Activated CD4-positive, alpha-beta T cell treated with anti-CD3 and anti-CD28 coated beads for 1 hour (primary cell): ENCODE measurements at regions not wholly inside any gene's neighbourhood (a gene's known extent, or its start where the extent isn't known, plus 50 kb on each side); places are given as distances from the start of the nearest gene placed in this dataset.

Experiments
- DNase-seq: peaks from one replicate; pipeline ENCODE4 v3.0.0-alpha.2; 2020

DNA sequence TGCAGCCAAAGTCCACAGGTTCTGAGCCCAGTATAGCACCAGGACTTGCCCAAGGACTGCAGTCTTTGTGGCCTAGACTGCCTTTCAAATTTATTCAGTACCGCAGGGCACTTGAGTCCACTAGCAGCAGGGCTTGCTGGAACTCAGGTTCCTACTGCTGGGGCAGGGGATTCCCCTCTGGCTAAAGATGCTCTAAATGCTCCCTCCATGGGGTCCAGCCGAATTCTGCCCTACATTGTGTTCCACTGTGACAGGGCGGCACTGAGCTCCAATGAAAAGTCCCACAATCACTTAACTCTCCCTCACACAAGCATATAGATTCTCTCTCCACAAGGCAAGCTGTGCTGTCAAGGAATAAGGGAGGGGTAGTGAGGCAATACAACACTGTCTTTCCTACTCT lies 518.1 kb upstream of the VRK2 start:
- no peak for DNase-seq

- DNase-seq = no peak
Observed at GRCh38 chr2:57534358-57534757, 512.2 kb upstream of the VRK2 start.

- no peak for DNase-seq
Observed at GRCh38 chr2:57536535-57537231, 509.9 kb upstream of the VRK2 start.

- no peak for DNase-seq
Observed at GRCh38 chr2:57539761-57540160, 506.8 kb upstream of the VRK2 start.

DNA sequence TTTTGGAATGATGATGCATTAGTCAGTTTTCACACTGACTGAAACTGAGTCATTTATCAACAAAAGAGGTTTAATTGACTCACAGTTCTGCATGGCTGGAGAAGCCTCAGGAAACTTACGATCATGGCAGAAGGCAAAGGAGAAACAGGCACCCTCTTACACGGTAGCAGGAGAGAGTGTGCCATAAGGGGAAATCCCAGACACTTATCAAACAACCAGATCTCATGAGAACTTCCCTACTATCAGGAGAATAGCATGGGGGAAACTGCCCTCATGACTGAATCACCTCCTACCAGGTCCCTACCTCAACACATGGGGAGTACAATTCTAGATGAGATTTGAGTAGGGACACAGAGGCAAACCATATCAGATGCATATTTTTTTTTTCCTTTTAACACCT lies 504.5 kb upstream of the VRK2 start:
- DNase-seq = no peak

- no peak for DNase-seq
Observed at GRCh38 chr2:57543211-57543610, 503.4 kb upstream of the VRK2 start.

DNA sequence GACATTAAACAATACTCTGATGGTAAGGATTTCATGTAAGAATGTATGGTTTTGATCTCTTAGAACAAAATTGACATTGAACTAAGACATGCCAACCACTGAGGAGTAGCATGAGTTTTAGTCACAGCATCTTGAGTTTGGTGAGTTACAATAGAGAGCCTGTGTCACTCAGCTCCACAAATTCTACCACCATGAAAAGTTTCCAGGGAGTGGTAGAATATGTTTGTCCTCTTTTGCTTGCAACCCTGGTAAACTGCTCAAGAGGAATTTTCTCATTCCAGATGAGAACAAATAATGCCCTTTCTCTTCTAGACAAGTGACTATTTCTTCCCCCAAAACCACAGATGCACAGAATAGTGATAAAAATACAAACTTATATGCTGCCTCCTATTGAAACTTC lies 502.0 kb upstream of the VRK2 start:
- no peak for DNase-seq

- no peak for DNase-seq
Observed at GRCh38 chr2:57546478-57546877, 500.1 kb upstream of the VRK2 start.

GRCh38 chr2:57549642-57550102 lies 496.9 kb upstream of the VRK2 start:
- DNase-seq = no peak

- no peak for DNase-seq
Observed at GRCh38 chr2:57550912-57551311, 495.7 kb upstream of the VRK2 start.

DNA sequence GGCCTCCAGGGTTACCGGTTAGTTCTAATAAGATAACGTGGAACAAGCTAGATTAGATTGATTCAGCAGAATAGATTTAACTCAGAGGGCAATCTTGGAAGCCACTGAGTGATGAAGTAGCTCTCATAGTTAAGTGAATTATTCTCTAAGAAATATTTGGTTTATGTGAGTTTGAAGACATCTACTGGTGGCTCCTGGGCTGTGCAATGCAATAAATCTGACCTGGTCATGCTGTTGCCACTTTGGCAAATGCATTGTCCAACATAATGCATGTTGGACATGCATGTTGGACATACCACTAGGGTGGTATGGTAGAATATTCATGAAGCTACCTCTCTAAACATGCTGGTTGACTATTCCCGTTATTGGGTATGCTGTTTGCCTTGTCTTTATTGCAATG lies 493.7 kb upstream of the VRK2 start:
- DNase-seq = no peak

DNA sequence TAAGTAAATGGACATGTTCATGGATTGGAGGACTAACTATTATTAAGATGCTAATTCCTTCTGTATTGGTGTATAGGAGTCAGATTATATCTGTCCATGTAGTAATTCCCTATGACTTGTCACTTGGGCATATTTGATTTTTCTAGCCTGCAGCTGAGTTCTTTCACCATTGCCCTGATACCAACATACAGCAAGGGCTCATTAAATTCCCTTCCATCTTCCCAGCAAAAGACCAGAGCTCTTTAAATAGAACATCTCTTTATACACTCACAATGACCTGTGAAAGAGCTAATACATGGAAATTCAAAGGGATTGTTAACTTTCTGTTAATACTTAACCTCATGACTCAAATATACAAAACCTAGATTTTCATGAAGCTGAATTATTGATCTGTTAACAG lies 492.3 kb upstream of the VRK2 start:
- no peak for DNase-seq

GRCh38 chr2:57558312-57558711 lies 488.3 kb upstream of the VRK2 start:
- no peak for DNase-seq

GRCh38 chr2:57562495-57562894 lies 484.1 kb upstream of the VRK2 start:
- DNase-seq = no peak

DNA sequence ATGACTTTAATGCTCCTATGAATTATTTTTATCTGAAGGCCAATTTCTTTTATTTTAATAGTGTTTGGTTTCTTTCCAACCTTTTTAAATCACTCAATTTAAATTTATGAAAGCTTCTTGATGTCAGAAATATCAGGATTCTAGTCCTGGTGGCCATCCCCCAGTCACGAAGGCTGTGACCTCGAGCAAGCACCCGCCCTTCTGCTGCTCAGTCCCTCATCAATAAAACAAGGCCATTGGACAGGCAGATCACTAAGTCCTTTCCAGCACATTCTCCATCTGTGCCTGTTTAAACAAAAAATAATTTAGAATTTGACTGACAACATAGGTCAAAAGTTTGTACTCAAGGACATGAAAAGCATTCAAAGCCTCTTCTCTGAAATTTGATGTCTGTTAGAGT lies 483.6 kb upstream of the VRK2 start:
- no peak for DNase-seq

GRCh38 chr2:57567245-57567644 lies 479.4 kb upstream of the VRK2 start:
- DNase-seq = no peak

- no peak for DNase-seq
Observed at GRCh38 chr2:57569396-57569795, 477.2 kb upstream of the VRK2 start.

DNA sequence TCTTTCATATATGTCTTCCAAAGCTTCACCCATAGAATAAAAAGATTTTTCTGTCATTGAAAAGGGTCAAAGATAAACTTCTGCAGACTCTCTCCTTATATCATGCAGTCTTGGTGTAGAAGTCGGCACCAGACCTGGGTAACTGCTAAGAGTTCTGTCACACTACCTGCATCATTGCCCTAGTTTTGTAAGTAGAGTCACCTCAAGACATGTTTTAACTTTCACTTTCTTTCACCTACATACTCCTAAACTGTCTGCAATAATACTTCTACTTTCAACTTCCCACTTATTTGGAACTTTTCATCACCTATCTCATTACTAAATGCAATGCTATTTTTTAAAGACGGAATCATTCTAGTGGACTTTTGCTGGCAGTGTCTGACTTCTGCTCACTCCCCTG lies 475.6 kb upstream of the VRK2 start:
- no peak for DNase-seq

- no peak for DNase-seq
Observed at GRCh38 chr2:57575700-57576268, 470.8 kb upstream of the VRK2 start.

GRCh38 chr2:57576983-57577382 lies 469.6 kb upstream of the VRK2 start:
- no peak for DNase-seq

DNA sequence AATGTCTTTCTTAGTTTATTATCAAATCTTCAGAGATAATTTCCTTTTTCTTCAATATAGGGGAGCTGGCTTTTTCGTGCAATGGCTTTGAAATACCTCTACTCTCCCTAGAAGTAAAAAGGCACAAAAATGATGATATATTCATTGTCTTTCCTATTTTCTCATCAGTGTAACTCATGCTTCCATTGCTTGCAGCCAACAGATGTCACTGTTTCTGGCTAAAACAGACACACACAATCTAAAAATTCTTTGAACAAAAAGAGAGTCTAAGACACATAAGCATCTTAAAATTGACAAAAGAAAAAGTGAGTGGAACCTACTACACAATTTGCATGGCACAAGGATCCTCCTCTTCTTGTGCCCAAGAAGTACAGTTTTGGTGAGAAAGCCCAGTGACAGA lies 448.7 kb upstream of the VRK2 start:
- DNase-seq = no peak

GRCh38 chr2:57598551-57598950 lies 448.1 kb upstream of the VRK2 start:
- DNase-seq = no peak

DNA sequence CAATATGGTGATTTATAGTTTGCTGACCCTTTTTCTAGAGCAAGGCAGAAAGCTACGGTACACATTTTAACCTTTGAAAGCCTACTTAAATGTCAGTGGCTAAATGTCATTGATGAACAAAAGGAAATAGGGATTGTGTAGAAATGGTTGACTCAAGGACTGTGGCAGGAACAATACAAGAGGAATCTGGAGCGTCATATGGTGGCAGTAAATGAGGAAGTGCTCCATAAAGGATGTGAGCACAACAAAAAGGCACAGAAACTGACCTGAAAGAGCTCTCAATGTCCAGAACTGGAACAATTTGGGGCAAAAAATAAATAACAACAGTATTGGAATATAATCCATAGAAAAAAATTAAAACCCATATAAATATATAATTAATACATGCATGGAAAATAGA lies 443.9 kb upstream of the VRK2 start:
- DNase-seq = no peak

- DNase-seq = no peak
Observed at GRCh38 chr2:57614988-57615387, 431.6 kb upstream of the VRK2 start.
